GM23338 (cell line): ENCODE measurements at regions not wholly inside any gene's neighbourhood (a gene's known extent, or its start where the extent isn't known, plus 50 kb on each side); places are given as distances from the start of the nearest gene placed in this dataset.

Experiments used
- ATAC-seq: fragments of 200-7000 bp; cut with Tn5 transposase; 3 replicates; pipeline ENCODE4 v1.9.1; 2020
- DNase-seq: peaks from one replicate; pipeline ENCODE4 v3.0.0-alpha.2; 2015; ENCODE audit warnings: low spot score
- H2AFZ ChIP-seq: fragments of 200-600 bp; sonication (generic); 2 replicates; pipeline ENCODE4 v1.8.0; 2016; ENCODE audit warnings: antibody characterized with exemption, mild to moderate bottlenecking, moderate library complexity
- H3F3A ChIP-seq: fragments of 200-600 bp; sonication (generic); replicated peaks from 2 replicates; pipeline ENCODE4 v1.8.0; 2017; ENCODE audit warnings: antibody characterized with exemption, mixed run types, low read depth
- H3K27ac ChIP-seq: fragments of 200-600 bp; sonication (generic); 2 replicates; pipeline ENCODE4 v1.6.1; 2016; ENCODE audit warnings: low read depth
- H3K27me3 ChIP-seq: fragments of 200-600 bp; sonication (generic); 2 replicates; pipeline ENCODE4 v1.8.0; 2016; ENCODE audit warnings: mild to moderate bottlenecking, mixed run types, moderate library complexity; ENCODE audit not compliant: insufficient read depth
- H3K36me3 ChIP-seq: fragments of 200-600 bp; sonication (generic); 2 replicates; pipeline ENCODE4 v1.8.0; 2016; ENCODE audit warnings: mild to moderate bottlenecking; ENCODE audit not compliant: insufficient read depth
- H3K4me1 ChIP-seq: fragments of 200-600 bp; sonication (generic); 2 replicates; pipeline ENCODE4 v1.8.0; 2016; ENCODE audit warnings: mild to moderate bottlenecking, moderate library complexity; ENCODE audit not compliant: insufficient read depth
- H3K4me2 ChIP-seq: fragments of 200-600 bp; sonication (generic); 2 replicates; pipeline ENCODE4 v1.7.1; 2017; ENCODE audit warnings: mixed run types
- H3K4me3 ChIP-seq: fragments of 200-600 bp; sonication (generic); 2 replicates; pipeline ENCODE4 v1.6.1; 2016; ENCODE audit warnings: mixed run types
- H3K79me2 ChIP-seq: fragments of 200-600 bp; sonication (generic); replicated peaks from 2 replicates; pipeline ENCODE4 v1.8.0; 2017; ENCODE audit warnings: mild to moderate bottlenecking; ENCODE audit not compliant: insufficient read depth
- H3K9me2 ChIP-seq: fragments of 200-600 bp; sonication (generic); 2 replicates; pipeline ENCODE4 v1.8.0; 2017; ENCODE audit not compliant: insufficient read depth
- H4K20me1 ChIP-seq: fragments of 200-600 bp; sonication (generic); replicated peaks from 2 replicates; pipeline ENCODE4 v1.8.0; 2017; ENCODE audit warnings: mild to moderate bottlenecking; ENCODE audit not compliant: insufficient read depth
- H3K27ac Mint-ChIP-seq: 2 replicates; pipeline ENCODE4 v1.8.0; 2020; ENCODE audit warnings: inconsistent platforms, mild to moderate bottlenecking, moderate library complexity, mixed read lengths
- H3K27me3 Mint-ChIP-seq: 3 replicates; pipeline ENCODE4 v1.8.0; 2022; ENCODE audit warnings: low read depth, mild to moderate bottlenecking, moderate library complexity, mixed read lengths, inconsistent platforms; ENCODE audit not compliant: insufficient read depth, poor library complexity
- H3K36me3 Mint-ChIP-seq: 3 replicates; pipeline ENCODE4 v1.8.0; 2021; ENCODE audit warnings: low read depth, mild to moderate bottlenecking, inconsistent platforms, moderate library complexity, mixed read lengths
- H3K4me1 Mint-ChIP-seq: 3 replicates; pipeline ENCODE4 v1.8.0; 2020; ENCODE audit warnings: mild to moderate bottlenecking, inconsistent platforms, mixed read lengths
- H3K4me3 Mint-ChIP-seq: 3 replicates; pipeline ENCODE4 v1.8.0; 2021; ENCODE audit warnings: moderate library complexity, mild to moderate bottlenecking, inconsistent platforms, mixed read lengths
- H3K9me3 Mint-ChIP-seq: 3 replicates; pipeline ENCODE4 v1.8.0; 2020; ENCODE audit warnings: moderate library complexity, mild to moderate bottlenecking, inconsistent platforms, mixed read lengths
- EZH2phosphoT487 ChIP-seq: fragments of 200-600 bp; sonication (generic); IDR thresholded peaks from one replicate; pipeline ENCODE4 v1.8.1; 2018; ENCODE audit warnings: antibody characterized with exemption; ENCODE audit not compliant: unreplicated experiment
- NANOG ChIP-seq: IDR thresholded peaks from 2 replicates; pipeline ENCODE4 v1.6.1; 2016; ENCODE audit warnings: antibody characterized with exemption, borderline replicate concordance
- ZNF114 ChIP-seq: fragments of 250-450 bp; sonication (Bioruptor Pico); IDR thresholded peaks from 2 replicates; pipeline ENCODE4 v1.5.0; 2020; ENCODE audit warnings: mild to moderate bottlenecking, moderate library complexity
- TF ChIP-seq, protein P1 (sequence below), 2 experiments: fragments of 200-600 bp in 1 of 2; sonication (generic) in 1 of 2; conservative IDR thresholded peaks; 2 replicates each; pipeline versions ENCODE4 v1.5.1 to v1.6.1; 2016 to 2017; ENCODE audit warnings: antibody characterized with exemption in 2 of 2, low read depth in 2 of 2, mild to moderate bottlenecking in 2 of 2, moderate library complexity in 1 of 2
- TF ChIP-seq, protein P2 (sequence below): IDR thresholded peaks from one replicate; pipeline ENCODE4 v1.6.1; 2018; ENCODE audit warnings: antibody characterized with exemption; ENCODE audit not compliant: unreplicated experiment
- TF ChIP-seq, protein P3 (sequence below): IDR thresholded peaks from 2 replicates; pipeline ENCODE4 v1.6.1; 2016; ENCODE audit warnings: antibody characterized with exemption

DNA sequence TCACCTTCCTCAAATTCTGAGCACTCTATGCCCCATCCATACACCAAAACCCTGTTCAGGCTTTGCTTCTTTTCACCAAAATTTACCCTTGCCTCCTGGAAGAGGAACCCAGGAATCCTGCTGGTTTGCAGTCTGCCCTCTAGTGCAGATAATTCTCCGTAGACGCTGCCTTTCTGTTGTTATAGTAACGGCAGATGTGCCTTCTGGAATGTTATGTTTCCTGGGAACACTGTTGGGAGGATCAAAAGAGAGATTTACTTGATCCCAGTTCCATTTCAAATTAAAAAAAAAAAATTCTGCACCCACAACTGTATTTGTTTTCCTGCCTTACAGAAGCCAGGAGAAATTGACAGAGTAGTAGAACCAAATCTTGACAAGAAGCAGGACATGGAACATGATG, 104.2 kb upstream of the RMST start (continued):
- TF ChIP-seq, protein P1, sequence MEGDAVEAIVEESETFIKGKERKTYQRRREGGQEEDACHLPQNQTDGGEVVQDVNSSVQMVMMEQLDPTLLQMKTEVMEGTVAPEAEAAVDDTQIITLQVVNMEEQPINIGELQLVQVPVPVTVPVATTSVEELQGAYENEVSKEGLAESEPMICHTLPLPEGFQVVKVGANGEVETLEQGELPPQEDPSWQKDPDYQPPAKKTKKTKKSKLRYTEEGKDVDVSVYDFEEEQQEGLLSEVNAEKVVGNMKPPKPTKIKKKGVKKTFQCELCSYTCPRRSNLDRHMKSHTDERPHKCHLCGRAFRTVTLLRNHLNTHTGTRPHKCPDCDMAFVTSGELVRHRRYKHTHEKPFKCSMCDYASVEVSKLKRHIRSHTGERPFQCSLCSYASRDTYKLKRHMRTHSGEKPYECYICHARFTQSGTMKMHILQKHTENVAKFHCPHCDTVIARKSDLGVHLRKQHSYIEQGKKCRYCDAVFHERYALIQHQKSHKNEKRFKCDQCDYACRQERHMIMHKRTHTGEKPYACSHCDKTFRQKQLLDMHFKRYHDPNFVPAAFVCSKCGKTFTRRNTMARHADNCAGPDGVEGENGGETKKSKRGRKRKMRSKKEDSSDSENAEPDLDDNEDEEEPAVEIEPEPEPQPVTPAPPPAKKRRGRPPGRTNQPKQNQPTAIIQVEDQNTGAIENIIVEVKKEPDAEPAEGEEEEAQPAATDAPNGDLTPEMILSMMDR (conservative IDR thresholded peaks at IDR 0.05; ENCODE audit: low read depth in 2 of 2) = no peak
- TF ChIP-seq EZH2phosphoT487 = no peak
- no peak for TF ChIP-seq ZNF114
- TF ChIP-seq, protein P2, sequence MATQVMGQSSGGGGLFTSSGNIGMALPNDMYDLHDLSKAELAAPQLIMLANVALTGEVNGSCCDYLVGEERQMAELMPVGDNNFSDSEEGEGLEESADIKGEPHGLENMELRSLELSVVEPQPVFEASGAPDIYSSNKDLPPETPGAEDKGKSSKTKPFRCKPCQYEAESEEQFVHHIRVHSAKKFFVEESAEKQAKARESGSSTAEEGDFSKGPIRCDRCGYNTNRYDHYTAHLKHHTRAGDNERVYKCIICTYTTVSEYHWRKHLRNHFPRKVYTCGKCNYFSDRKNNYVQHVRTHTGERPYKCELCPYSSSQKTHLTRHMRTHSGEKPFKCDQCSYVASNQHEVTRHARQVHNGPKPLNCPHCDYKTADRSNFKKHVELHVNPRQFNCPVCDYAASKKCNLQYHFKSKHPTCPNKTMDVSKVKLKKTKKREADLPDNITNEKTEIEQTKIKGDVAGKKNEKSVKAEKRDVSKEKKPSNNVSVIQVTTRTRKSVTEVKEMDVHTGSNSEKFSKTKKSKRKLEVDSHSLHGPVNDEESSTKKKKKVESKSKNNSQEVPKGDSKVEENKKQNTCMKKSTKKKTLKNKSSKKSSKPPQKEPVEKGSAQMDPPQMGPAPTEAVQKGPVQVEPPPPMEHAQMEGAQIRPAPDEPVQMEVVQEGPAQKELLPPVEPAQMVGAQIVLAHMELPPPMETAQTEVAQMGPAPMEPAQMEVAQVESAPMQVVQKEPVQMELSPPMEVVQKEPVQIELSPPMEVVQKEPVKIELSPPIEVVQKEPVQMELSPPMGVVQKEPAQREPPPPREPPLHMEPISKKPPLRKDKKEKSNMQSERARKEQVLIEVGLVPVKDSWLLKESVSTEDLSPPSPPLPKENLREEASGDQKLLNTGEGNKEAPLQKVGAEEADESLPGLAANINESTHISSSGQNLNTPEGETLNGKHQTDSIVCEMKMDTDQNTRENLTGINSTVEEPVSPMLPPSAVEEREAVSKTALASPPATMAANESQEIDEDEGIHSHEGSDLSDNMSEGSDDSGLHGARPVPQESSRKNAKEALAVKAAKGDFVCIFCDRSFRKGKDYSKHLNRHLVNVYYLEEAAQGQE = no peak
- no peak for TF ChIP-seq NANOG
- TF ChIP-seq, protein P3, sequence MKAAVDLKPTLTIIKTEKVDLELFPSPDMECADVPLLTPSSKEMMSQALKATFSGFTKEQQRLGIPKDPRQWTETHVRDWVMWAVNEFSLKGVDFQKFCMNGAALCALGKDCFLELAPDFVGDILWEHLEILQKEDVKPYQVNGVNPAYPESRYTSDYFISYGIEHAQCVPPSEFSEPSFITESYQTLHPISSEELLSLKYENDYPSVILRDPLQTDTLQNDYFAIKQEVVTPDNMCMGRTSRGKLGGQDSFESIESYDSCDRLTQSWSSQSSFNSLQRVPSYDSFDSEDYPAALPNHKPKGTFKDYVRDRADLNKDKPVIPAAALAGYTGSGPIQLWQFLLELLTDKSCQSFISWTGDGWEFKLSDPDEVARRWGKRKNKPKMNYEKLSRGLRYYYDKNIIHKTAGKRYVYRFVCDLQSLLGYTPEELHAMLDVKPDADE = no peak

DNA sequence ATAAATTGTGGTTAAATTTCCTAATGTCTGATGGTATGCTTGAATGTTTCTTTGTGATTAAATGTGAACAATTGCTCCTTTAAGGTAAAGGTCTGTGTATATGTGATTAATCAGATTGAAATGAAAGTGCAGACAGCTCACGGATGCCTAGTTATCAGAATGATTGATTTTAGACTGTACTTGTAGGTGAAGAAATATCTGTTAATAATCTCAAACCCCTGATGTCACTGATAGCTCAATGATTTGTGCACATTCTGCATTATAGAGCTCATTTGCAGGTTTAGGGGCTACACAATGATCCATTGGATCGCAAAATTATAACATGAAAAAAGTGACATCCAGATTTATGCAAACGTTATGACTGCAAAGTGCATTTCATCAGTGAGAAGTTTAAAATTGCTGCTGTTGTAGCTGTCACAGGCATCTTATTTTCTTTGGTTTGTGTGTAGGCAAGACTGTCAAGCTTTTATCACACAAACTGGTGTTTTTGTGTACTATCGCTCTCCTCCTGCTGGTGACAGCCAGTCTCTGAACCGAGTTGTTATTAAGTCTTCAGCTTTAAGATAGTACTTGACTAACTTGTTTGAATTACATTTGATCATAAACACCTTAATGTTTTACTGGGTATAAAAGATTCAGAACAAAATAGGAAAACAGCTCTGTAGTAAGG, 103.4 kb upstream of the RMST start:
- Histone ChIP-seq H3K27ac (no peak overlapping the region), H2AFZ (no peak overlapping the region), H3F3A (no peaks in the 10 kb centered on the region), H4K20me1 (no peaks in the 10 kb centered on the region), H3K27me3 (no peaks in the 10 kb centered on the region), H3K4me1 (no peaks in the 10 kb centered on the region), H3K36me3 (0 out of 2 replicates have a peak, but pooled peaks cover 5% of the 10 kb centered on the region), H3K9me2 (0 out of 2 replicates have a peak, but pooled peaks cover 4% of the 10 kb centered on the region), H3K79me2 (no peaks in the 10 kb centered on the region), H3K4me3 (no peak overlapping the region), H3K4me2 (no peak overlapping the region)
- DNase-seq (no peak), ATAC-seq (no peak)
- TF ChIP-seq, protein P3 = no peak
- TF ChIP-seq ZNF114 = no peak
- TF ChIP-seq, protein P1 (conservative IDR thresholded peaks at IDR 0.05; ENCODE audit: low read depth in 2 of 2) = 0 out of 4 replicates have a peak, but pooled peaks of 1 of the 2 experiments have one; percentile 4
- H3K27ac Mint-ChIP-seq = no peak overlapping the region
- peaks cover 4% of the 10 kb centered on the region for H3K27me3 Mint-ChIP-seq
- H3K4me1 Mint-ChIP-seq = no peaks in the 10 kb centered on the region; the same call in 2 of the 3 replicates
- H3K36me3 Mint-ChIP-seq = peaks cover 20% of the 10 kb centered on the region
- H3K9me3 Mint-ChIP-seq = peaks cover 24% of the 10 kb centered on the region
- H3K4me3 Mint-ChIP-seq = no peak overlapping the region
